Kasumi-1 (cell line): ENCODE measurements at regions not wholly inside any gene's neighbourhood (a gene's known extent, or its start where the extent isn't known, plus 50 kb on each side); places are given as distances from the start of the nearest gene placed in this dataset.
"Not testable (repeated sequence)": the region's sequence is repeated elsewhere in the genome, so short reads cannot be mapped to it uniquely, and the experiment has no call there.

Experiments used
- DNase-seq, 2 experiments: peaks; one replicate each; lab custom pipeline; 2025; lab: John Stamatoyannopoulos, UW

DNA sequence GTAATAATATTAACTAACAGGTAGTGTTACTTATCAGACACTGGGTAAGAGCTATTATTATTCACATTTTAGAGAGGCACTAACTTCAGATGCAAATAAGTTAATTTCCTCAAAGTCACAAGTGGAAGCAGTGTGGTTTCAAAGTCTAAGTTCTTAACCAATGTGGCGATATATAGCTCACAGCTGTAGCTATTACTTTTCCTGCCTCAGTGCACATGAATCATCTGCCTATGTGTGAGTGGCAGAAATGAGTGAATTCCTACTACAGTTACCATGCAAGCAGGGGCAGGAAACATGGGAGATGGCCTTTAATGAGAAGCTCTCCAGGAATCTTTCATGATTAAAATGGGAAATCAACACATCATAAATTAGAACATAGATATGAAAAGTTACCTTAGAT, 126.2 kb upstream of the EYA4 start:
- peak in 1 of 2 experiments; percentile 20 for DNase-seq

DNA sequence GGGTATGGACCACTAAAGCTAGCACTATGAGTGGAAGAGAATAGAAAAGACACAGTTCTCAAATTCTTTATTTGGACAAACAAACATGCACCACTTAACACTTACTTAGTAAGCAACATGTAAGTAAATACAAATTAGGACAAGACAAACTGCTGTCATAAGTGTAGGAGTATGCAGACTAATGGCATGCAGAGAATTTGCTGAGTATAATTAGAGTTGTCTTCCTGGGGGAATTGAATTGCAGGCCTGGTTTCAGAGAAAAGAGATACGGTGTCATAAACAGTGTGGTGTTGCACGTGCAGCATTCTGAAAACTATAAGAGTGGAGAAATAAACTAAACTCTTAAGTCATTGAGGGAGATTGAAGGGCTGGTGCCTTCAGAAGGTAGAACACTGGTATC, 125.2 kb upstream of the EYA4 start:
- DNase-seq: no peak

DNA sequence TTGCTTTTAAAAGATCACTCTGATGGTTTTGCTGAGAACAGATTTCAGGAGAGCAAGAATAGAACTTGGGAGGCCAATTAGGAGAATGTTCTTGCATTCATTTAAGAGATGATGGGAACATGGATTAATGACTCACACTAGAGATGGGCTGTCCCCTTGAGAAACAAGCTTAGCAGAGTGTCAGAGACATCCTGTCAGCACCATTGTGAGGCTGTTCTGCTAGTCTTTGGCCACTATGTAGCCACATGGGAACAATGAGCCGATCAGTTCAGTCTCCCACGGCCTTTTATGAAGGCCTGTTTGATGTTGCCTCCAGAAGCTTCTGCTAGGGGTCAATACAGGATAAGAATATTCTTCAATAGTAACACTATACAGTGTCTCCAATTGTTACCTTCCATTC, 113.0 kb upstream of the EYA4 start:
- no peak for DNase-seq

DNA sequence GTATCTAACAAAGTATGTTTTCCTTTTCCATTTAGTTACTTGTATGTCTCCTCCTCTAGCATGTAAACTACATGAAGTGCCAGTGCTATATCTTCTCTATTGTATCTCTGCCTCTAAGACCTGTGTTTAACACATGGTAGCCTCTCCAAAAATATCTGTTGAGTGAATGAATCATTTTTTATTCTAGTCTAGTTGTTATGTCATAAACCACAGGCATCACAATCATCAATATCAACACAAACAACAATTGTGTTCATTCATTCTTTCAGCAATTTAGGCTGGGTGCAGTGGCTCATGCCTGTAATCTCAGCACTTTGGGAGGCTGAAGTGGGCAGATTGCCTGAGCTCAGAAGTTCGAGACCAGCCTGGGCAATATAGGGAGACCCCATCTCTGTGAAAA, 111.6 kb upstream of the EYA4 start:
- no peak for DNase-seq

DNA sequence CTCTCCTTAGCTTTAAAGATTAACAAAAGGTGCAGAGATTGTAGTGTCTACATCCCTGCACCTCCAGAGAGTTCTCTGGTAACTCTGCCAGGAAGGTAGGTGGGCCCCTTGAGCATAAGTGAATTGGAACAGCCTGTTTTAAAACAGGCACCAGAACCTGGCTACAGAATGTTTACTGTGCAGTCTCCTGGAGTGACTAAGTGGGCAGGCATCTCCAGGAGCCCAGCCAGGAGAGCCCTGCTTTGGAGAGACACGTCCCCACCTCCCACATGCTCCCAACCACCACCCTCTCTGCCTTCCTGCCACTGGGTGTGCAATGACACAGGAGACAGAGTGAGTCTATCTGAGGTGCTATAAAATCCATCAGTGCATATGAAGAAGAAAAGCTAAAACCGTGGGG, 110.3 kb upstream of the EYA4 start:
- no peak for DNase-seq

DNA sequence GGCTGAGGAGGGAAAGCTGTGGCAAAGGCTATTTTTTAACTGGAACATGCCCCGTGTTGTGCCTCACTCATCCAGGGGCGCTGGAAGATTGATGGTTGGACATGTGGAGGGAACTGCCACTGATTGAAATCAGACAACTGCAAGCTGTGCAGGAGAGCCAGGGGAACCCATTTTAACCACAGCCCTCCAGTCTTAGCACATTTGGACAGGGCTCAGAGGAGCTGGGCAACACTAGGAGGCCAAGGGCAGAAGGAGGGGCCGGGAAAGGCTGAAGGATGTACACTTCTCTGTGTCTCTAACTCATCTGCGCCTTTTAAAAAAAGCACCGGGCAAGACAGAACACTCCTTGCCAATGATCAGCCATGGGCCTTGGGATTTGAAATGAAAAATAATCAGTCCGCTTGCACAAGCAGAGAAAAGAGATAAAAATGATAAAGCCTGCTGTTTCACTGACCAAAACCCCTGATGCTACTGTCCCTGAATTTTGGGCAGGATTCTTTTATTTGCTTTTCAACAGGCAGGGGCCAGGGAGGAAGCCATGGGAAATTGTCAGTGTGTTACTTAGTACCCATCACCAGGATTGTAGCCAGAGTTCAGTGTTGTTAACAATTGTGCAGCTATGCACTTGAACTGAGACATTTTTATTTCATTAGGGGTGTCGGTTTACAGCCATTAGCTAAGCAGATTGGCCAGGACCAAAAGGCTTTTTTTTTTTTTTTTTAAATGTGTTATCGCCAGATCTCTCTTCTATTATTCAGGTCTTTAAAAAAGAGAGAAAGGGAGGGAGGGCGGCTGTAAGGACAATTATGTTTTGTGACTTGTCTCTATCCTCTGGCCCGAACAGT, 109.3 kb upstream of the EYA4 start:
- DNase-seq: no peak

DNA sequence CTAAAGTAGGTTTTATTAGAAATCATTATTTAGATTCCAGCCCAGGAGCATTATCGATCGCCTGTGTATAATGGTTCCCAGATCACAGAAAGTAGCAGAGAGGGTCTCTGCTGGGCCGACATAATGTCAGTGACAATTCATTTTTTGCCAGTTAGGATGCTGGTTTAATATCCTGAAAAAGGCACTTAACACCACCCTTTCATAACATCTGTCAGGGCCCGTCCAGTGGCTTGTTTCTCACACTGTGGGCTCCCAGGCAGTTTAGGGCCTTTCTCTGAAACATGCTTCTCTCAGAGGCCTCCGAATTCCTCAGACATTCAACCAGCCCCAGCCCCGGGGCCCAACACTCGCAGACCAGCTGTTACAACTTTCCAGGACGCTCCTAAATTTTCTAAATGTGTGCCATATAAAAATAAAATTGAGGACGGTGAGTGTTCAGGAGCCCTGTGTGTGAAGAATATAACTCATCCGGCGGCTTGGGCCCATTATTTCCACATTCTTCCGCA, 108.6 kb upstream of the EYA4 start:
- no peak for DNase-seq

DNA sequence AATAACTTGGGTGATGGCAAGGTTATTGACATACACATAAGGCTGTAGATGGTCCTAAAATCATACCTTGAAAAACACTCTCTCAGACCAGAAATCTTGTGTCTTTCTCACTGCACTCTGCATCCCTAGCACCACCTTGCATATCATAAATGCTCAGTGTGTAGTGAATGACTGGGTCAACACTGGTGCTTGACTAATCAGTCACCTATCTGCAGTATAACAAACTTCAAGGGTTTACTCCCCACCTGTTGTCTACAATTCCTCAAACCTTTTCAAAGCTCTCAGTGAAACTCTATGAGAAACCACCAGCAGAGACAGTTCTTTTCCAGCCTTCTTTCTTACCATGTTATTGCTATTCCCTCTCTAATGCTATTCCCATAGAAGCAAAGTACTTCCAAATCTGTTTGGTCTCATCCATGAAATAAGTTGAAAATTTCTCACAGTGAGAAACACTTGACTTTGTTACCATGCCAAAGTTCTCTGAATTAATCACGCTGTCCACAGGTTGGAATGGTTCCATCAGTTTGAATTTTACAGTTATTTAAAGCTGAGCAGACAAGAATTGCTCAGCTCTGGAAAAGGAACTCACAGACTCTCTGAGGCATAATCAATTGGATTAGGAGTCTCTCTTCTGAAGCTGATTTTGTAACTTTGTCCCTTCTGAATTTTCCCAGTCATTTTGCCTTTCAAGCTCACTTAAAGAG, 104.8 kb upstream of the EYA4 start:
- DNase-seq: no peak

DNA sequence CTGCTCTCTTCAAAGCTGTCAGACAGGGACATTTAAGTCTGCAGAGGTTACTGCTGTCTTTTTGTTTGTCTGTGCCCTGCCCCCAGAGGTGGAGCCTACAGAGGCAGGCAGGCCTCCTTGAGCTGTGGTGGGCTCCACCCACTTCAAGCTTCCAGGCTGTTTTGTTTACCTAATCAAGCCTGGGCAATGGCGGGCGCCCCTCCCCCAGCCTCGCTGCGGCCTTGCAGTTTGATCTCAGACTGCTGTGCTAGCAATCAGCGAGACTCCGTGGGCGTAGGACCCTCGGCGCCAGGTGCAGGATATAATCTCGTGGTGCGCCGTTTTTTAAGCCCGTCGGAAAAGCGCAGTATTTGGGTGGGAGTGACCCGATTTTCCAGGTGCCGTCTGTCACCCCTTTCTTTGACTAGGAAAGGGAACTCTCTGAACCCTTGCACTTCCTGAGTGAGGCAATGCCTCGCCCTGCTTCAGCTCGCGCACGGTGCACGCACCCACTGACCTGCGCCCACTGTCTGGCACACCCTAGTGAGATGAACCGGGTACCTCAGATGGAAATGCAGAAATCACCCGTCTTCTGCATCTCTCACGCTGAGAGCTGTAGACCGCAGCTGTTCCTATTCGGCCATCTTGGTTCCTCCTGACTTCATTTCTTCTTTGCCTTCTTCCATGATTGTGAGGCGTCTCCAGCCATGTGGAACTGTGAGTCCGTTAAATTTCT, 93.5 kb upstream of the EYA4 start:
- not testable (repeated sequence) for DNase-seq

DNA sequence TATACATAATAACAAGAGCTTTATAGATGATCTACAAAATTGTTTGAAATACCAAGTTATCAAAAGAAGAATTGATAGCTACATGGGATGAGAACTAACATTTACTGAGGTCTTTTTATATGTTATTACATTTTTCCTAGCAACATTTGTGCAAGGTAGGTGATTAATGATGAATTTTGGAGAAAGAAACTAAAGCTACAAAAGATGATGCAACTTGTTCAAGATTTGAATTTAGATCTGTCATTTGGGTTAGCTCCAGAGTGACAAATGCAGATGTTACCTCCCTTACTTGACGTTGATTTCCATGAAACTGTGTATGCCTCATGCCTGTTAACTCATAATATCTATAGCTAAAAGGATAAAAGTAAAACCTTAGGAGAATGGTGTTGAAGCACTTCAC, 84.5 kb upstream of the EYA4 start:
- no peak for DNase-seq

DNA sequence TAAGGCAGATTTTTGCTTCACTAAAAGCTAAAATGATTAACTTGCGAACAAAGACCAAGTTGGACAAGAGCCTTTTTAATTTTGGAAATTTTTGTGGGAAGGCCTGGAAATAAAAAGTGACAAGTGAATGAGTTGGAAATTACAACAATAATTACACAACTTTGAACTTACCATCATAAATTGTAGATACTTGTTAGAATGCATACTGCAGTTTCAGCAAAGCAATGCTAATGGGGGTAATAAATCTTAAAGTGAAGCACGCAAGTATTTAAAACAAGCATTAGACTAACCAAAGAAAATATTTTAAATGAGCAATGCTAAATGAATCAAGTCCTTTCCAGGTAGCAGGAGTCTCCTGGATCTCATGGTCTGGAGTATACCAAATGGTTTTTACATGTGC, 83.2 kb upstream of the EYA4 start:
- DNase-seq: no peak

DNA sequence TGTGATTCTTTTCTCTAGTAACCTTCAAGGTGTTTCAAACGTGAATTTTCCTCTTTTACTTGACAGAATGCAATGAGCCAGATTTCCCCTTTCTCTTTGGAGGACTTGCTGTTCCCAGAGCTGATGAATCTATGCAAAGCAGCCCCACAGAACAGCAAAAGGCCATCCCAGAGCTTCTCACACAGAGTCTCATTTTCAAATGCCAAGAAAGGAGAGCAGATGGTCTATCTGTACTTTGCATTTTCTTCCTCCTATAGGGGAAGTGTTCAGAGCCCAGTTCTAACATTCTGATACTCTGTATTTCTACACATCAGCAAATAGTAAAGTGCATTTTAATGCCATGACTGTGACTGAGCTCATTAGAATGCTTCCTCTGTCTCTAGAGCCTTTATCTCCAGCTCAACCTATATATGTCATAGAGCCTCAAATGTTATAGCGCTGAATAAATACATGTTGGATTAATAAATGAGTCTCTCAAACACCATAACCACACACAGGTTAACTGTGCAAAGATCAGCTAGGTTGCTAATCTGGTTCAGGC, 81.8 kb upstream of the EYA4 start:
- no peak for DNase-seq

DNA sequence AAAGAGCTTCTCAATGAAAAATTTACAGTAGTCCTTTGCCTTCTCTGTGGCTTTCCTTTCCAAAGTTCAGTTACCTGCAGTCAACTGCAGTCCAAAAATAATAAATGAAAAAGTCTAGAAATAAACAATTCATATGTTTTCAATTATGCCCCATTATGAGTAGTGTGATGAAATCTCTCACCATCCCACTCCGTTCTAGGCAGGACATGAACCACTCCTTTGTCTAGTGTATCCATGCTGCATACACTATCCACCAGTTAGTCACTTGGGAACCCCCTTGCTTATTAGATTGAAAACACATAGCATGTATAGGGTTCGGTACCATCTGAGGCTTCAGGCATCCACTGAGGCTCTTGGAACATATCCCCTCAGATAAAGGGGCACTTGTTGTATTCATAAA, 80.6 kb upstream of the EYA4 start:
- DNase-seq: no peak

DNA sequence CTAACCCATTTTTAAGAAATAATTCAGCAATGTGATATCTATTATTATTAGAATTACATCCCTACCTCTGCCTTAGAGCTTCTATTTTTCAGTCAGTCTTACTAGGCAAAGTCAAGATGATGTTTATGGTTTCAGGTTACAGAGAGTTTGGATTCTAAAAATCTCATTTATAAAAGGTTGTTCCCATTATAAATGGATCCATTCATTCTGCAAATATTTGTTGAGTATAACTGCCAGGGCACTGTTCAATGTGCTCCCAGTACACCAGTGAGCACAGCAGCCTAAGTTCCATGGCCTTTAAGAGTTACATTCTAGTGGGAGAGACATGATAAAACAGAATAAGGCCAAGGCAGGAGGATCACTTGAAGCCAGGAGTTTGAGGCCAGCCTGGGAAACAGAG, 75.9 kb upstream of the EYA4 start:
- DNase-seq: no peak

DNA sequence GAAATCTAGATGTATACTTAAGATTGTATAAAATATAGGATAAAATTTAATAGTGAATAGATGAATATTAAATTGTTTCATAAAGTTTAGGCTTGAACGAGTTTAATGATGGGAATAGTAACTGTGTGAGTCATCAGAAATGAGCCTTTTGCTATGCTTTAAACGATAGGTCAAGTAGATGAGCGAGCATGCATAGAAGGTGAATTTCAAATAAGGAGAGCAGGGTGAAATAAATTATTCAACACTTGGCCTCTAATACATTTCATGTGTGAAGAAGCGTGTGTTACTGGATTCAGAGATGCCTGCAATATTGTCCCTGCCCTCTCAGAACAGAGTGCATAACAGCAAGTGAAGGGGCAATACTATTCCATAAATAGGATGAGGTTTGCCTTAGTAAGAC, 74.4 kb upstream of the EYA4 start:
- no peak for DNase-seq

DNA sequence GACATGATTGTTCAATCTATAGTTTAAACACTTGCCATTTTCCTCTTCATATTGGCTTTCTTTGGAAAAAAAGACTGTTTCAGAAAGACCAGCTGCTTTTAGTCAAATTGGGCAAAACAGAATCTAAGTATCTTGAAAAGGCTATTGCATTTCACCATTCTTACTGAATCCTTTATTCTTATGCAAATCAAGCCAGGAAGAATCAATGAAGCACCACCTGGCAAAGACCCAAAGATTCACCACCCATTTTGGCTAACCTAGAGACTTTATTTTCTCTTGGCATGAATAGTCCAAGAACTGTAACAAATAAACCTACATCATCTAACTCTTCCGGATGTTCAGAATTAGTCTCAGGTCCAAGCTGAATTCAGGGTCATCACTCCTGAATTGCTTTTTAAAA, 71.3 kb upstream of the EYA4 start:
- no peak for DNase-seq

DNA sequence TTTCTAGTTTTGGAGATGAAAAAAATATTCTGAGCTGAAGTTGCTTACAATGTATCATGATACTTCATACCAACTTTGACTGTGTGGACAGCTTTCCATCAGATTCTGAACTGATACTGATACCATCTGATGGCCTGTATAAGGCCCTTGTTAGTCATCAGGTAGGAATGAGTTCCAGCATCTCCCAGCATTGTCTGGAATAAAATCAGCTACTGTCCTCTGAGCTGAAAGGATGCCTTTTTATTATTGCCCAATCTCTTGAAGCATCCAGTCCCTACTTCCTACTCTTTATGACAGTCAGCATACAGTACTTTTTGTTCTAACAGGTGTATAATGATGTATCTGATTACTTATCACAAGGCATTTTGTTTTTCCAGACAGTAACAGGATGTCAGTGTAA, 70.6 kb upstream of the EYA4 start:
- DNase-seq: no peak

DNA sequence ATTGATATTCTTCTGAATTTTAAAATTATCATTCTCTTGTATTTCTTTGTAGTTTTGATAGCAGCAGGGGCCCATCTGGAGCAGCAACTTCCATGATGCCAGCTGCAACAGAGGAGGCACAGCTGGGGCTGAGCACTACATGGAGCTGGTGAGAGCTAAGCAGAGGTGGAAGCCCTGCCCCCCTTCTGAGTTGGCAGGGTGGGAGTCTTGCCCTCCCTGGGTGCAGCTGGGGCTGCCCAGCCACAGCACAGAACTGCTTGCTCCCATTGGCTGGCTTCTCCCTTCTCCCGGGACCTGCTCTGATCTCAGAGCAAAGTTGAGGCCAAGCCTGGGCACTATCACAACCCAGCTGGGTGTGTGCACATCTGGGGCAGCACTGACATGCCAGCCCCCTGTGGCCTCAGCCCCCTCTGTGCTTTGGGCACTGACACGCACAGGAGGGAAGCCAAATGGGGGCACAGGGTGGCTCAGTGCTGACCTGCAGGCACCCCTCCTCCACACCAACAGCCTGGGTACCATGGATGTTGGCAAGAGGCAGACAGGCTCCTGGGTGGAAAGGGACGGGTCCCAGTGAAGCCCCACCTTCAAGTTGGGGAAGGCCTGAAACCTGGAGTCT, 69.1 kb upstream of the EYA4 start:
- DNase-seq: no peak

DNA sequence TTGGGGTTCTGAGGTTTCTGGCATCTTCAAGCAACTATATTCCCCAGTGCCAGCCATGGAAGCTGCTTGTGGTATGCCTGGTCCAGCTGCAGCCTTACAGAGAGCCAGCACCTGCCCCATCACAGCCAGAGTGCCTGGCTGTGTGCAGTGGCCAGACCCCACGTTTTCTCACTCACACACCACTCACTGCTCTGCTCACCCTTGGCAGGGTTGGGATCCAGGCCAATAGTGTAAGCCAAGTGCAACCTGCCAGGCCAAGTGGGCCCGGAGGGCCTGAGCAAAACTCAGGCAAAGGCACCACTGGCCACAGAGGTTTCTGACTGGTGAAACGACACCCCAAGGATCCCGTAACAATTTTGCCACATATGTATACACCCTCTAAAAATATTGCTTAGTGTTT, 67.9 kb upstream of the EYA4 start:
- no peak for DNase-seq

DNA sequence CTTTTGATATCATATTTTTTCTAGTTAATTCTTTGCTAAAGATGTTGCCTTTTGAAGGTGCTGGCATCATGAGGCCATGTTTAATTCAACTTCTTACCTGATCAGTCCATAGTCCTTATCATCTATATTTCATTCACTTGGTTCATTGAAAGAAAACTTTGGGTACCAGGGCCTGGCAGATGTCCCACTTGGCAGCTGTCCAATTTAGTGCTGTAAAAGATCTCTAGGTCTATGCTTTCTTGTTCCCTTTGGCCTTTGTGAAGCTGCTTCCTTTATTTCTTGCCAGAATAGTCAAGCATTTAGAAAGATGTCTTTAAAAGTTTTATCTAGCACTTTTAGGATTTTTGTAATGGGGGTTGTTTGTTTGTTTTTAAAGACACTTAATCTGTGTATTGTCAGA, 61.7 kb upstream of the EYA4 start:
- DNase-seq: peak in 1 of 2 experiments; percentile 11

DNA sequence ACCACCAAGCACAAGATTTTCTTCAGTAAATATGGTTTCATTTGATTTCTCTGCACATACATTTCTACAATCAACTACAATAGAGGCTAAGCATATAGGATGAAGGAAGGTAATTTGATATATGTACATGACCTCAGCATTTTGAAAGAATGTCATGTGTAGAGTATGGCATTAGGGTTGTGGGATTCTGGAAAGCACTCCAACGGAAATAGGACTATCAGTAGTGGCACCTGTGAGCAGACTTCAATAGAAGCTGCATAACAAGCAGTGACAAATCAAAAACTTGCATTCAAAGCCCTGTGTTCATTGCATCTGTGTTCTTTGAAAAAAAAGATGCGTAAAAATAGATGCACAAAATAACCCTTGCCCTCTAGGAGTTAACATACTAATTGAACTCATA, 57.5 kb upstream of the EYA4 start:
- no peak for DNase-seq

DNA sequence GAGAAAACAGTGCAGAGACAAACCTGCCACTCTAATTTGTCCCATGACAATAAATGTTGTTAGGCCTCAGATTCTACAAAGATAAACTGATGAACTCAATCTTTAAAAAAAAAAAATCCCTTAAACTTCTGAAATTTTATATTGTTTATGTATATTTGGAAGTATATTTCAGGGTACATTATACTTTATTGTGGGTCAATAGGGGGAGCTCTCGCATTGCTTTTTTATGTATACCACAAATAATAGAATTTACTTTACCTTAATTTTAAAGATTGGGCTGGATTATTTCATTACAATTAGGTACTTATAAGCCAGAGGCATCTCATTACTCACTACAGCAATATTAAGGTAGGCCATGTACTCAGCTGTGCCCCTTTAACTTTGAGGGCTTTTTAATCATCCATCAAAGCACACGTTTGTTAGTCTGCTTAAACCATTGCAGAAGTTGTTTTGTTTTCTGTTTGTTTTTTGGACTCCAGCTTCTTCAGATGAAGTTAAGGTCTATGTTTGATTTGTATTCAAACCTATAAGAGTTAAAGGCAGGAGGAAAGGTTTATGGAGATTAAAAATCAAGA, 56.3 kb upstream of the EYA4 start:
- peak; percentile 21 to 37 for DNase-seq
